Loucy (cell line): ENCODE measurements at regions not wholly inside any gene's neighbourhood (a gene's known extent, or its start where the extent isn't known, plus 50 kb on each side); places are given as distances from the start of the nearest gene placed in this dataset.

Experiments
- H2AFZ ChIP-seq: fragments of 200-600 bp; sonication (generic); 2 replicates; pipeline ENCODE4 v1.6.0; 2016; ENCODE audit warnings: antibody characterized with exemption, mild to moderate bottlenecking, low read length, moderate library complexity
- H3F3A ChIP-seq: fragments of 200-600 bp; 2 replicates; pipeline ENCODE4 v1.6.0; 2016; ENCODE audit warnings: antibody characterized with exemption, low read depth, mild to moderate bottlenecking
- H3K27me3 ChIP-seq: fragments of 200-600 bp; sonication (generic); 2 replicates; pipeline ENCODE4 v1.6.1; 2014; ENCODE audit warnings: low read length, mild to moderate bottlenecking; ENCODE audit not compliant: insufficient read depth, poor library complexity, severe bottlenecking
- H3K36me3 ChIP-seq: fragments of 200-600 bp; sonication (generic); 2 replicates; pipeline ENCODE4 v1.6.1; 2016; ENCODE audit warnings: low read length; ENCODE audit not compliant: insufficient read depth
- H3K4me1 ChIP-seq: fragments of 200-600 bp; sonication (generic); 2 replicates; pipeline ENCODE4 v1.5.1; 2014; ENCODE audit warnings: low read length, mild to moderate bottlenecking; ENCODE audit not compliant: insufficient read depth, poor library complexity, severe bottlenecking
- H3K4me2 ChIP-seq: fragments of 200-600 bp; sonication (generic); 2 replicates; pipeline ENCODE4 v1.6.0; 2014; ENCODE audit warnings: antibody characterized with exemption, low read length, low read depth, mild to moderate bottlenecking; ENCODE audit not compliant: poor library complexity, severe bottlenecking
- H3K4me3 ChIP-seq: fragments of 200-600 bp; sonication (generic); 2 replicates; pipeline ENCODE4 v1.5.1; 2014; ENCODE audit warnings: low read length, mild to moderate bottlenecking, mixed read lengths; ENCODE audit not compliant: poor library complexity, severe bottlenecking
- H3K79me2 ChIP-seq: fragments of 200-600 bp; sonication (generic); 2 replicates; pipeline ENCODE4 v1.6.1; 2014; ENCODE audit warnings: low read length; ENCODE audit not compliant: insufficient read depth
- H3K9ac ChIP-seq: fragments of 200-600 bp; sonication (generic); 2 replicates; pipeline ENCODE4 v1.6.0; 2014; ENCODE audit warnings: mild to moderate bottlenecking, low read depth, low read length, moderate library complexity; ENCODE audit not compliant: poor library complexity, severe bottlenecking
- H3K9me2 ChIP-seq: fragments of 200-600 bp; sonication (generic); replicated peaks from 2 replicates; pipeline ENCODE4 v1.6.1; 2016; ENCODE audit warnings: low read depth, low read length, mixed read lengths
- H3K9me3 ChIP-seq: fragments of 200-600 bp; sonication (generic); 2 replicates; pipeline ENCODE4 v1.6.1; 2014; ENCODE audit warnings: mild to moderate bottlenecking, antibody characterized with exemption, low read length, low read depth; ENCODE audit not compliant: insufficient read depth
- H4K20me1 ChIP-seq: fragments of 200-600 bp; sonication (generic); 2 replicates; pipeline ENCODE4 v1.6.0; 2014; ENCODE audit warnings: antibody characterized with exemption, low read length, mild to moderate bottlenecking; ENCODE audit not compliant: insufficient read depth, poor library complexity, severe bottlenecking
- CTCF ChIP-seq: fragments of 200-600 bp; sonication (generic); conservative IDR thresholded peaks from 2 replicates; pipeline ENCODE4 v1.5.1; 2014; ENCODE audit warnings: mild to moderate bottlenecking, antibody characterized with exemption, low read length
- EZH2phosphoT487 ChIP-seq: fragments of 200-600 bp; IDR thresholded peaks from 2 replicates; pipeline ENCODE4 v1.6.1; 2018; ENCODE audit warnings: antibody characterized with exemption, mild to moderate bottlenecking, moderate library complexity, borderline replicate concordance

DNA sequence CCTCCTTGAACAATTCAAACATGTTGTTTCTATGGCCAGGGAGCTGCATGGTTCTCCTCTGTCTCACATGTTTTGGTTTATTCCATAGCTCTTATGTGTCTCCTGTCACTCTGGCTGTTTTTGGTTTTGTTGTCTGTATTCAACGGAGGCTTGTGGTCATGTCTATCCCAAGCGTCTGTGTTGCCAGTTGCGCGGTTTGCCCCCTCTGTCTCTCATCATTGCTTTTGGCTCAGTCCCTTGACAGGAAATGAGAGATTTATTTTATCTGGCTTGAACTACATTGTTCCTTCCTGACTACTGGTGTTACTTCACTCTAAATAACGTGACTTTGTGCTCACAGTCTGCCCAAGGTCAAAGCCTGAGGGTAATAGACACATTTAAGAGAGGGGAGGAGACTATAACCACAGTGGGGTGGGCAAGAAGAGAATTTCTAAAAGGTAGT is 96.4 kb upstream of the SOX5 start:
- Histone ChIP-seq H3K9me2 (no peaks in the 10 kb centered on the region), H4K20me1 (no peaks in the 10 kb centered on the region), H3K4me2 (peak overlapping the region; percentile 68), H3K36me3 (no peaks in the 10 kb centered on the region), H2AFZ (no peak overlapping the region), H3K9me3 (0 out of 2 replicates have a peak, but pooled peaks cover 5% of the 10 kb centered on the region), H3K79me2 (no peaks in the 10 kb centered on the region), H3K4me1 (peaks cover 67% of the 10 kb centered on the region), H3K4me3 (peak overlapping the region; percentile 59), H3K27me3 (no peaks in the 10 kb centered on the region), H3K9ac (no peak overlapping the region), H3F3A (peaks cover 15% of the 10 kb centered on the region; the same call in 1 of the 2 replicates)
- TF ChIP-seq EZH2phosphoT487, result peak; percentile 49; the same call in 1 of the 2 replicates
- no peak for TF ChIP-seq CTCF

DNA sequence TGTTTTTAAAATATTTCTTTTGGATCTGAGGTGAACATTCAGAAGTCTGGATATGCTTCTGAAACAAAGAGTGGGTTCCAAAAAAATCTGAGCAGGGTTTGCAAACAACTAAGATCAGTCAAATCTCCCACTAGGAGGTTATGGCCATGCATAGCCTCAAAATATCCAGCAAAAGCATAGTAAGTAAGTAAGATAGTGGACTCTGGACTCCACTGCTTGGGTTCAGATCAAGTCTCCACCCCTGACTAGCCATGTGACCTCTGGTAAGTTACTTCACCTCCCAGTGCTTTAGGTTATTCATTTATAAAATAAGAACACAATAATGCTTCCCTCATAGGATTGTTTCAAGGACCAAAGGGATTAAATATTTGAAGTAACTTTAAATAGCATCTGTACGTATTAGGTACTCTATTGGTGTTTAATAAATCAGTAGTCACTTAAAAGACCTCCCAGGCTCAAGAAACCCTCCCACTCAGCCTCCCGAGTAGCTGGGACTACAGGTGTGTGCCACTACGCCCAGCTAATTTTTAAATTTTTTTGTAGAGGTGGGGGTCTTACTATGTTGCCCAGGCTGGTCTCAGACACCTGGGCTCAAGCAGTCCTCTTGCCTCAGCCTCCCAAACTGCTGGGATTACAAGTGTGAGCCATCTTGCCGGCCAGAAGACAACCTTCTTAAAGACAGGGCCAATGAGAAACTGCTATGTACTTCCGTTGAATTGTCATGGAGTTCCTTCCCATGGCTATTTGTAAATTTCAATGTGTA is 95.7 kb upstream of the SOX5 start:
- H3K27me3 ChIP-seq, result no peaks in the 10 kb centered on the region
- H3K9me2 ChIP-seq, result no peaks in the 10 kb centered on the region
- H3K4me1 ChIP-seq, result peaks cover 62% of the 10 kb centered on the region
- H2AFZ ChIP-seq, result no peak overlapping the region
- TF ChIP-seq CTCF (no peak), EZH2phosphoT487 (no peak)
- H3K4me3 ChIP-seq, result peak overlapping the region; percentile 59
- H3K9ac ChIP-seq, result no peak overlapping the region
- H3K79me2 ChIP-seq, result no peaks in the 10 kb centered on the region
- H3F3A ChIP-seq, result peaks cover 15% of the 10 kb centered on the region; the same call in 1 of the 2 replicates
- H3K36me3 ChIP-seq, result no peaks in the 10 kb centered on the region
- 0 out of 2 replicates have a peak, but pooled peaks cover 5% of the 10 kb centered on the region for H3K9me3 ChIP-seq
- peak overlapping the region; percentile 68 for H3K4me2 ChIP-seq
- no peaks in the 10 kb centered on the region for H4K20me1 ChIP-seq

GRCh38 chr12:24042651-24043050 is 93.2 kb upstream of the SOX5 start:
- H3K4me2 ChIP-seq, result no peak overlapping the region
- no peak overlapping the region for H3K4me3 ChIP-seq
- no peaks in the 10 kb centered on the region for H3K79me2 ChIP-seq
- H3F3A ChIP-seq, result 0 out of 2 replicates have a peak, but pooled peaks cover 8% of the 10 kb centered on the region
- H3K9me3 ChIP-seq, result no peaks in the 10 kb centered on the region
- no peaks in the 10 kb centered on the region for H3K27me3 ChIP-seq
- TF ChIP-seq CTCF (no peak), EZH2phosphoT487 (no peak)
- H2AFZ ChIP-seq, result no peak overlapping the region; the same call in 1 of the 2 replicates
- H3K9ac ChIP-seq, result no peak overlapping the region
- H3K4me1 ChIP-seq, result peaks cover 42% of the 10 kb centered on the region
- no peaks in the 10 kb centered on the region for H3K36me3 ChIP-seq
- H3K9me2 ChIP-seq, result no peaks in the 10 kb centered on the region
- no peaks in the 10 kb centered on the region for H4K20me1 ChIP-seq
